ENCODE measurements at regions not wholly inside any gene's neighbourhood (a gene's known extent, or its start where the extent isn't known, plus 50 kb on each side); places are given as distances from the start of the nearest gene placed in this dataset.

- Histone ChIP-seq H3K79me2 (ENCODE audit: insufficient read depth, low read length) (no peaks in the 10 kb centered on the region), H3K27me3 (ENCODE audit: insufficient read depth, low read length) (no peaks in the 10 kb centered on the region), H3K9ac (ENCODE audit: low read length) (no peak overlapping the region), H2AFZ (ENCODE audit: low read depth, low read length, poor library complexity, severe bottlenecking) (no peak overlapping the region), H3K36me3 (ENCODE audit: control insufficient read depth in 1 of 2, insufficient read depth in 2 of 2, low read length in 2 of 2) (no peaks in the 10 kb centered on the region), H3K4me1 (ENCODE audit: control insufficient read depth in 1 of 2, insufficient read depth in 2 of 2, low read length in 2 of 2) (no peaks in the 10 kb centered on the region), H4K20me1 (ENCODE audit: insufficient read depth) (no peaks in the 10 kb centered on the region), H3K4me2 (ENCODE audit: low read length) (no peak overlapping the region), H3K4me3 (replicated peaks in 1 of 2; ENCODE audit: low read depth in 1 of 2, low read length in 2 of 2) (no peak overlapping the region), H3K9me2 (ENCODE audit: insufficient read depth) (no peaks in the 10 kb centered on the region), H3K9me3 (ENCODE audit: control insufficient read depth in 1 of 2, insufficient read depth in 1 of 2, low read depth in 1 of 2, low read length in 2 of 2) (peaks cover 0 to 6% of the 10 kb centered on the region in 2 experiments; a peak in 1 of 4 replicates), H3K27ac (ENCODE audit: low read depth, low read length) (no peak overlapping the region)
- intact Hi-C loops (cut with micrococcal nuclease) = no loop called here
- DNase-seq (ENCODE audit: low read depth, low spot score) = no peak
- TF ChIP-seq EZH2 (IDR thresholded peaks at IDR 0.05) (no peak), REST (IDR thresholded peaks at IDR 0.05; ENCODE audit: low read depth) (no peak), ATF3 (IDR thresholded peaks at IDR 0.05) (no peak), SIN3A (IDR thresholded peaks at IDR 0.05; ENCODE audit: low read depth) (no peak), CTCF (IDR thresholded peaks at IDR 0.05 in 2 of 3, conservative IDR thresholded peaks at IDR 0.05 in 1 of 3; ENCODE audit: borderline replicate concordance in 1 of 3, insufficient read depth in 1 of 3, low read depth in 2 of 3, low read length in 2 of 3) (no peak), JUND (IDR thresholded peaks at IDR 0.05) (no peak), SRF (IDR thresholded peaks at IDR 0.05; ENCODE audit: low read depth) (no peak), EZH2phosphoT487 (IDR thresholded peaks at IDR 0.05; ENCODE audit: borderline replicate concordance) (no peak), YY1 (IDR thresholded peaks at IDR 0.05; ENCODE audit: extremely low read depth, insufficient replicate concordance, low read depth, low read length) (no peak)
- ChIA-PET POLR2A (no interaction called here), CTCF (no interaction called here), RAD21 (ENCODE audit: low non-redundant PET in 1 of 2, low total read pairs in 2 of 2, uncharacterized antibody in 2 of 2, unreplicated experiment in 2 of 2) (no interaction called here)
- BruUV-seq (replicated peaks) = no TSS peak
- no peak for ATAC-seq
Measured at GRCh38 chr13:88303157-88303556, 632.0 kb downstream of the SLITRK5 start.

Data from HCT116 (cell line).